Hippocampal formation (tissue), 2 donors: ENCODE measurements at regions not wholly inside any gene's neighbourhood (a gene's known extent, or its start where the extent isn't known, plus 50 kb on each side); places are given as distances from the start of the nearest gene placed in this dataset.

Source experiments
- DNase-seq, 2 donors: peaks; one replicate each; lab custom pipeline; 2025; lab: John Stamatoyannopoulos, UW

GRCh38 chr13:74084375-74084935 lies 49.7 kb downstream of the KLF12 start:
- no peak for DNase-seq

- DNase-seq: no peak
Measured at GRCh38 chr13:74082741-74083160, 51.5 kb downstream of the KLF12 start.

- no peak for DNase-seq
Measured at GRCh38 chr13:74080762-74081161, 53.4 kb downstream of the KLF12 start.

- no peak for DNase-seq
Measured at GRCh38 chr13:74077792-74078191, 56.4 kb downstream of the KLF12 start.

GRCh38 chr13:74077375-74077774 lies 56.8 kb downstream of the KLF12 start:
- no peak for DNase-seq

- DNase-seq: no peak
Measured at GRCh38 chr13:74074723-74075122, 59.5 kb downstream of the KLF12 start.

- DNase-seq: no peak
Measured at GRCh38 chr13:74073274-74073673, 60.9 kb downstream of the KLF12 start.

- no peak for DNase-seq
Measured at GRCh38 chr13:74070513-74070912, 63.7 kb downstream of the KLF12 start.

- DNase-seq: no peak
Measured at GRCh38 chr13:74070065-74070464, 64.1 kb downstream of the KLF12 start.

- DNase-seq: no peak
Measured at GRCh38 chr13:74068471-74068870, 65.7 kb downstream of the KLF12 start.

GRCh38 chr13:74067818-74068217 lies 66.4 kb downstream of the KLF12 start:
- no peak for DNase-seq

GRCh38 chr13:74066937-74067336 lies 67.3 kb downstream of the KLF12 start:
- DNase-seq: no peak

- no peak for DNase-seq
Measured at GRCh38 chr13:74064805-74065312, 69.3 kb downstream of the KLF12 start.

GRCh38 chr13:74063533-74064100 lies 70.6 kb downstream of the KLF12 start:
- no peak for DNase-seq

GRCh38 chr13:74062933-74063332 lies 71.3 kb downstream of the KLF12 start:
- DNase-seq: peak in 1 of 2 donors; percentile 66

GRCh38 chr13:74061926-74062595 lies 72.1 kb downstream of the KLF12 start:
- no peak for DNase-seq

- no peak for DNase-seq
Measured at GRCh38 chr13:74056801-74057542, 77.2 kb downstream of the KLF12 start.

GRCh38 chr13:74052402-74052928 lies 81.7 kb downstream of the KLF12 start:
- DNase-seq: no peak

- DNase-seq: no peak
Measured at GRCh38 chr13:74048756-74049155, 85.4 kb downstream of the KLF12 start.

GRCh38 chr13:74047931-74048600 lies 86.1 kb downstream of the KLF12 start:
- no peak for DNase-seq

- DNase-seq: no peak
Measured at GRCh38 chr13:74046431-74046830, 87.8 kb downstream of the KLF12 start.

GRCh38 chr13:74045583-74045982 lies 88.6 kb downstream of the KLF12 start:
- no peak for DNase-seq
